ENCODE measurements at regions not wholly inside any gene's neighbourhood (a gene's known extent, or its start where the extent isn't known, plus 50 kb on each side); places are given as distances from the start of the nearest gene placed in this dataset.

- TF ChIP-seq, protein P1, sequence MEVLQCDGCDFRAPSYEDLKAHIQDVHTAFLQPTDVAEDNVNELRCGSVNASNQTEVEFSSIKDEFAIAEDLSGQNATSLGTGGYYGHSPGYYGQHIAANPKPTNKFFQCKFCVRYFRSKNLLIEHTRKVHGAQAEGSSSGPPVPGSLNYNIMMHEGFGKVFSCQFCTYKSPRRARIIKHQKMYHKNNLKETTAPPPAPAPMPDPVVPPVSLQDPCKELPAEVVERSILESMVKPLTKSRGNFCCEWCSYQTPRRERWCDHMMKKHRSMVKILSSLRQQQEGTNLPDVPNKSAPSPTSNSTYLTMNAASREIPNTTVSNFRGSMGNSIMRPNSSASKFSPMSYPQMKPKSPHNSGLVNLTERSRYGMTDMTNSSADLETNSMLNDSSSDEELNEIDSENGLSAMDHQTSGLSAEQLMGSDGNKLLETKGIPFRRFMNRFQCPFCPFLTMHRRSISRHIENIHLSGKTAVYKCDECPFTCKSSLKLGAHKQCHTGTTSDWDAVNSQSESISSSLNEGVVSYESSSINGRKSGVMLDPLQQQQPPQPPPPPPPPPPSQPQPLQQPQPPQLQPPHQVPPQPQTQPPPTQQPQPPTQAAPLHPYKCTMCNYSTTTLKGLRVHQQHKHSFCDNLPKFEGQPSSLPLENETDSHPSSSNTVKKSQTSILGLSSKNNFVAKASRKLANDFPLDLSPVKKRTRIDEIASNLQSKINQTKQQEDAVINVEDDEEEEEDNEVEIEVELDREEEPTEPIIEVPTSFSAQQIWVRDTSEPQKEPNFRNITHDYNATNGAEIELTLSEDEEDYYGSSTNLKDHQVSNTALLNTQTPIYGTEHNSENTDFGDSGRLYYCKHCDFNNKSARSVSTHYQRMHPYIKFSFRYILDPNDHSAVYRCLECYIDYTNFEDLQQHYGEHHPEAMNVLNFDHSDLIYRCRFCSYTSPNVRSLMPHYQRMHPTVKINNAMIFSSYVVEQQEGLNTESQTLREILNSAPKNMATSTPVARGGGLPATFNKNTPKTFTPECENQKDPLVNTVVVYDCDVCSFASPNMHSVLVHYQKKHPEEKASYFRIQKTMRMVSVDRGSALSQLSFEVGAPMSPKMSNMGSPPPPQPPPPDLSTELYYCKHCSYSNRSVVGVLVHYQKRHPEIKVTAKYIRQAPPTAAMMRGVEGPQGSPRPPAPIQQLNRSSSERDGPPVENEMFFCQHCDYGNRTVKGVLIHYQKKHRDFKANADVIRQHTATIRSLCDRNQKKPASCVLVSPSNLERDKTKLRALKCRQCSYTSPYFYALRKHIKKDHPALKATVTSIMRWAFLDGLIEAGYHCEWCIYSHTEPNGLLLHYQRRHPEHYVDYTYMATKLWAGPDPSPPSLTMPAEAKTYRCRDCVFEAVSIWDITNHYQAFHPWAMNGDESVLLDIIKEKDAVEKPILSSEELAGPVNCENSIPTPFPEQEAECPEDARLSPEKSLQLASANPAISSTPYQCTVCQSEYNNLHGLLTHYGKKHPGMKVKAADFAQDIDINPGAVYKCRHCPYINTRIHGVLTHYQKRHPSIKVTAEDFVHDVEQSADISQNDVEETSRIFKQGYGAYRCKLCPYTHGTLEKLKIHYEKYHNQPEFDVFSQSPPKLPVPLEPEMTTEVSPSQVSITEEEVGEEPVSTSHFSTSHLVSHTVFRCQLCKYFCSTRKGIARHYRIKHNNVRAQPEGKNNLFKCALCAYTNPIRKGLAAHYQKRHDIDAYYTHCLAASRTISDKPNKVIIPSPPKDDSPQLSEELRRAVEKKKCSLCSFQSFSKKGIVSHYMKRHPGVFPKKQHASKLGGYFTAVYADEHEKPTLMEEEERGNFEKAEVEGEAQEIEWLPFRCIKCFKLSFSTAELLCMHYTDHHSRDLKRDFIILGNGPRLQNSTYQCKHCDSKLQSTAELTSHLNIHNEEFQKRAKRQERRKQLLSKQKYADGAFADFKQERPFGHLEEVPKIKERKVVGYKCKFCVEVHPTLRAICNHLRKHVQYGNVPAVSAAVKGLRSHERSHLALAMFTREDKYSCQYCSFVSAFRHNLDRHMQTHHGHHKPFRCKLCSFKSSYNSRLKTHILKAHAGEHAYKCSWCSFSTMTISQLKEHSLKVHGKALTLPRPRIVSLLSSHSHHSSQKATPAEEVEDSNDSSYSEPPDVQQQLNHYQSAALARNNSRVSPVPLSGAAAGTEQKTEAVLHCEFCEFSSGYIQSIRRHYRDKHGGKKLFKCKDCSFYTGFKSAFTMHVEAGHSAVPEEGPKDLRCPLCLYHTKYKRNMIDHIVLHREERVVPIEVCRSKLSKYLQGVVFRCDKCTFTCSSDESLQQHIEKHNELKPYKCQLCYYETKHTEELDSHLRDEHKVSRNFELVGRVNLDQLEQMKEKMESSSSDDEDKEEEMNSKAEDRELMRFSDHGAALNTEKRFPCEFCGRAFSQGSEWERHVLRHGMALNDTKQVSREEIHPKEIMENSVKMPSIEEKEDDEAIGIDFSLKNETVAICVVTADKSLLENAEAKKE (CRISPR knock-in tag; IDR thresholded peaks at IDR 0.05), result no peak
- TF ChIP-seq CREB1 (CRISPR knock-in tag; IDR thresholded peaks at IDR 0.05; ENCODE audit: low read depth) (no peak), ZNF331 (CRISPR knock-in tag; IDR thresholded peaks at IDR 0.05; ENCODE audit: low read depth) (no peak), CTCF (conservative IDR thresholded peaks at IDR 0.05; ENCODE audit: low read depth in 2 of 2) (no peak), EZH2phosphoT487 (IDR thresholded peaks at IDR 0.05; ENCODE audit: unreplicated experiment) (no peak), REST (IDR thresholded peaks at IDR 0.05; ENCODE audit: unreplicated experiment) (no peak), NANOG (IDR thresholded peaks at IDR 0.05; ENCODE audit: borderline replicate concordance) (no peak)
- TF ChIP-seq, protein P2, sequence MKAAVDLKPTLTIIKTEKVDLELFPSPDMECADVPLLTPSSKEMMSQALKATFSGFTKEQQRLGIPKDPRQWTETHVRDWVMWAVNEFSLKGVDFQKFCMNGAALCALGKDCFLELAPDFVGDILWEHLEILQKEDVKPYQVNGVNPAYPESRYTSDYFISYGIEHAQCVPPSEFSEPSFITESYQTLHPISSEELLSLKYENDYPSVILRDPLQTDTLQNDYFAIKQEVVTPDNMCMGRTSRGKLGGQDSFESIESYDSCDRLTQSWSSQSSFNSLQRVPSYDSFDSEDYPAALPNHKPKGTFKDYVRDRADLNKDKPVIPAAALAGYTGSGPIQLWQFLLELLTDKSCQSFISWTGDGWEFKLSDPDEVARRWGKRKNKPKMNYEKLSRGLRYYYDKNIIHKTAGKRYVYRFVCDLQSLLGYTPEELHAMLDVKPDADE (IDR thresholded peaks at IDR 0.05), result no peak
Observed at GRCh38 chr1:220441211-220441610, 86.7 kb upstream of the MARK1 start (continued).

Data from GM23338 (cell line).